ENCODE measurements at regions not wholly inside any gene's neighbourhood (a gene's known extent, or its start where the extent isn't known, plus 50 kb on each side); places are given as distances from the start of the nearest gene placed in this dataset.

DNA sequence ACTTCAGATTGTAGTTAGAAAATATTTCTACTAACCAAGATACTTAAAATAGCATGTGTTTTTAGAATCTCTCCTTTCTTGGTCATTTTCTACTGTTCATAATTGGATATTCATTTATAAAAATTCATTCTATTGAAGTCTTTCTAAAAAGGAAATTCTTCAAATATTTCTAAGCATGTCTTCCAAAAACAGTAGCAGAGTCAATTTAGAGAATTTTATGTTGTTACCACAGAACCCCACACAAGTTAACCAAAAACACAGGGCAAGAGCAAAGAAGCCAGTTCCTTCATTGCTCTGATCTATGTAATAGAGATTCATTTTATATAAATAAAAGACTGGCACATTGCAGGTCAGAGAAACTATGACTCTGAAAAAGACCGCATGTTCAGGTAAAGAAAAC, 345.1 kb upstream of the PITX2 start:
- DNase-seq = no peak

- DNase-seq = no peak
Observed at GRCh38 chr4:110970642-110971041, 347.8 kb upstream of the PITX2 start.

- no peak for DNase-seq
Observed at GRCh38 chr4:110975338-110975737, 352.5 kb upstream of the PITX2 start.

GRCh38 chr4:110977554-110977953, 354.7 kb upstream of the PITX2 start:
- DNase-seq = no peak

- DNase-seq = no peak
Observed at GRCh38 chr4:110978761-110979160, 355.9 kb upstream of the PITX2 start.

DNA sequence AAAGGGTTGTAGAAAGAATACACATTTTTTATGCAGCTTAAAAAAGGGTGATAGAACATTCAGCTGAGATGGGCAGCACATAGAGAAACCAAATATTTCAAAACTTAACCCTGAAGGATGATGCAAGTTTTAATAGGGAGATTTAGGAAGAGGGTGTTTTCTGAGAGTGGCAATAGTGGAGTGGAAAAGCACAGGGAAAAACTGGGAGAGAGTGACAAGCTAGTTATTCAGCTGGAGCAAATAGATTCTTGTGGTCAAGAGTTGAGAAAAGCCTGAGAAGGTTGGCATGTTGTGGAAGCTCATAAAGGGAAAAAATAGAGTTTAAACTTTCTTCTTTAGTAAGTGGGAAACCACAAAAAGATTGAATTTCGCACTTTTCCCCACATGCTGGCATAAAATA, 359.6 kb upstream of the PITX2 start:
- no peak for DNase-seq

DNA sequence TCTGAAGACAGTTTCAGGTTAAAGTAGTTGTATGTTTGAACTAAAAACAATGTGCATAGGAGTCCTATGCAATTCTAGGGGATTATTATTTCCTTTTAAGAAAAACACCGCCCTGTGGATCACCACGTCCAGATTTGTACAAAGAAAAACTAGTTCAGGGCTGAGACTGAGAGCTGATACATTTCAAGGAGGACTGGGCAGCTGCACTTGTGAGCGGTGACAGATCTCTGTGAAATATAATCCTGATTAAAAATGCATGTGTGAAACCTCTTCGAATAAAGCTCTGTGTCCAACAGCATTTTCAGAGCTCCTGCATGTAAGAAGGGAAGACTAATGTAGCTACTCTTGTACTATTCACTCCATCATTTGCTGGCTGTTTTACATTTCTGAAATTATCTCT, 365.8 kb upstream of the PITX2 start:
- DNase-seq = no peak

DNA sequence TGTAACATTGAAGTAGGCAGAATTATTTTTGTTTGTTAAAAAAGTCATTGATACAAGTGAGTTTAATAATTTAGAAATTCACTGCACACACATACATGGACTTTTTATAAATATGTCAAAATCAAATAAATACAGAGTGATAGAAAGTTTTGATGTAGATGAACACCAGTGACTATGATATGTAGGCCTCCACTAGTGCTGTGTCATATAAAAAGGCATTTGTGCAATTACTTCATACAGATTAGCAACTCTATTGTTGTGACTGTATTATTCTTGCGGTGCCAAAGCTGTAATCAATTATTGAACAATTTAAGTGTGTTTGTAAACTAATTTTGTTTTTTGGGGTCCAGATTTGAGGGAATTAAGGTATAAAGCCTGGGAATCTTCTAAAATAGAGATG, 366.2 kb upstream of the PITX2 start:
- DNase-seq = no peak

DNA sequence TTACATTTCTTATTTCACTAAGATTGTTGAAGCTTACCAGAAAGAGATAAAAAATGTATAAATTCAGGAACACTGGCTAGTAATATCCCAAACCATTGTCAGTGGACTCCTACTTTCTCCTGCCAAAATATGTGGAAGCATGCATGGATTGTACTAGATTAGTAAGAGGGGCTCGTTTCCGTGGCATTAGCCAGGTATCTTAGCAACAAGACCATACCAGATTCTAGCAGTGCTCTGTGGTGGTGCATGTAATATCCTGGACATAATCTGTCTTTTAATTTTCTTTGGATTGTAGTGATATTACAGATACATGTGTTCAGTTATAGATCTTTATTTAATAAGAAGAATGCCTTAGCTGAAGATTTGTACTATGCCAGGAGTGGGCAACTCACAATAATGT, 371.9 kb upstream of the PITX2 start:
- no peak for DNase-seq

DNA sequence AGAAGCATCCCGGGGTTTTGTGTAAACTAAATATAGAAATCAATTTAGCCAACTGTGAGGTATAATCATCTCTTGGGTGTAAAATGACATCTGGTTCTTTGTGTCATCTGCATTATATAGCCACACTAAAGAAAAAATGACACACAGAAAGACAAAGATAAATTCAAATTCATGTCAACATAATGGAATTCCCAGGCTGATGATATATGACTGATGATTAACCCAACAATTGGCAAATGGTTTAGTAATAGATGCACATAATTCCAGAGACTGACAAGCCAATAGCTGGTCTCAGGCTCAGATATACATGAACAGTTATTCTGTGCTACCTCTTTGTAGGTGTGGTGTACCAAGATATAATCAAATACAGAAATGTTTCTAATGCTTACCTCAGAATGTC, 375.4 kb upstream of the PITX2 start:
- DNase-seq = no peak

GRCh38 chr4:111011458-111011857, 388.6 kb upstream of the PITX2 start:
- no peak for DNase-seq

DNA sequence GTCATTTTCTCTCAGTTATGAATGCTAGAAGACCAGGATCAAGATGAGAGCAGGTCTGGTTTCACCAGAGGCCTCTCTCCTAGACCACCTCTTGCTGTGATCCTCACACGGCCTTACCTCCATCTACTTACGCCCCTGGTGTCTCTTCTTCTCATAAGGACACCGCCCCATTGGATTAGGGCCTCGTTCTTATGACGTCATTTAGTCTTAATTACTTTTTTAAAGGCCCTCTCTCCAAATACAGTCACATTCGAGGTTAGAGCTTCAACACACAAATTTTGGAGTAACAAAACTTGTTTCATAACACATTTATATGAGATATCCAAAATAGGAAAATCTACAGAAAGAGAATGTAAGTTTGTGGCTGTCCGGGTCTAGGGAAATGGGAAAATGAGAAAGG, 391.0 kb upstream of the PITX2 start:
- DNase-seq = no peak

GRCh38 chr4:111014537-111014936, 391.7 kb upstream of the PITX2 start:
- no peak for DNase-seq

DNA sequence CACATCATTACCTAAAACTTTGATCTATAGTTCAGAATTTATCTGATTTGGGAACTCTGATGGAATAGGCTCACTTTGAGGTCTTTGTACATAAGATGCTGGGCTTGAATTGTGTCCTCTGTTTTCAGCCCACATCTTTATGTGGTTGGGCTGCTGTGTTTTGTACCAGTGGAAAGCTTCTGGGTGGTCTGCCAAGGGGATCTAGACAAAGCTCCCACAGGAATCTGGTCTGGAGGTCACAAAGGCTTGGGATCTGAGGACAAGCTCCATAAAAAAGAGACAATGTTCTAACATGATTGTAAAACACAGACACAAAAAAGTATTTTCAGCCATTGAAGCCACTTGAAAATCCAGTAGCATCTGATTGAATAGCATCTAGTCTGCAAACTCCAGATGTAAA, 393.5 kb upstream of the PITX2 start:
- no peak for DNase-seq

GRCh38 chr4:111018216-111018615, 395.3 kb upstream of the PITX2 start:
- no peak for DNase-seq

DNA sequence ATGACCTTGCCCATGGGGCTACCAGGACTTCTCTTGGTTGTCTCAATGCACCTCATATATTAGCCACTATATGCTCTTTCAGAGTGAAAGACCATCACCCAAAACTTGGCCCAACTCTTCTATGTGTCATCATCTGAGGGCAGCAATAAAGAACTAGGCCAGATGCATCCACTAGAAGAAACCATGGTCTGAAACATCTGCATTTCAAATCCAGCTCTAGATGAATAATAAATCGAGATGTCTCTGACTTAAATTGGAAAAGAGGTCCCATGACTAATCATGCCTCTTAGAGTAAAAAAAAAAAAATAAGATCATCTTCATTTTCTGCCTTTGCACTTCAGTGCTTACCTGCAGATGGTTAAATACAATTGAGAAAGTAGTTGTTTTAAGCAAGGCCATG, 397.6 kb upstream of the PITX2 start:
- no peak for DNase-seq

DNA sequence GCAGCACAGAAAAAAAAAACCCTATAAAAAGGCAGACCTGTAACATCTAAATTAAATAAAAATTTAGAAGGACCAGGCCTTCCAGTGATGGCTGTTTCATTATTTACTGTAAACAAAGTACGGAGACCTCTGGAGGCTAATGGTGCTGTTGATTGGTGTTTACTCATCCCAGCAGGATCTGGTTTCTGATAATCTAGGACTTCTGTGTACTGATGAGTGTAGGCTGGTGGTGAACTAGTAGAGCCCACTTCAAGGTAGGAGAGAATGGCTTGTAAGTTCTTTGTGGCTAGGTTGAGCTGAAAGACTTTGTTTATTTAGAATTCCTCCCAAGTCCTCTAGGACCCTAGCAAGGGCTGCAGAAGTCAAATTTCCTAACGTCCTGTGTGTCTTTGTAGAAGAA, 398.1 kb upstream of the PITX2 start:
- DNase-seq = no peak

- no peak for DNase-seq
Observed at GRCh38 chr4:111022758-111023157, 399.9 kb upstream of the PITX2 start.

DNA sequence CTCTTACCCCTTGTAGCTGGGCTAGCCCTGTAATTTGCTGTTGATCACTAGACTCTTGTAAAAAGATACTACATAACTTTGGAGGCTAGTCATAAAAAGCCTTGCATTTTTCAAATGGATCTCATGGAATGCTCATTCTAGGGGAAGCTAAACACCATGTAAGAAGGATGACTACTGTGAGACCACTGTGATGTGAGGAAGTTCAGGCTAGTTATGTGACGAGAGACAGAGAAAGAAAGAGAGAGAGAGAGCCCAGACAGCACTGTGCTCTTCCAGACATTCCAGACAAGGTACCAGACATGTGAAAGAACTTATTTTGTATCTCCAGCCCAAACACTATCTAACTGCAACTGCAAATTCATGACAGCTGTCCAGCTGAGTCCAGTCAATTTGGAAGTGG, 404.6 kb upstream of the PITX2 start:
- DNase-seq = no peak

DNA sequence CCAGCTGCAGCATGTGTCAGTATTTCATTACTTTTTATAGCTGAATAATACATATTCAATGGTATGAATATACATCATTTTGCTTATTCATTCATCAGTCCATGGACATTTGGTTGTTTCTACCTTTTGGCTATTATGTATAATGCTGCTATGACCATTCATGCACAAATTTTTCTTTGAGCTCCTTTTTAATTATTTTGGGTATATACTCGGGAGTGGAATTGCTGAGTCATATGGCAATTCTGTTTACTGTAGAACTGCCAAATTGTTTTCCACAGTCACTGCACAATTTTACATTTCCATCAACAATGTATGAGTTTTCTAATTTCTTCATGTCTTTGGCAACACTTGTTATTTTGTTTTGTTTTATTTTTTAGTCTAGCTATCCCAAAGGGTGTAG, 405.9 kb upstream of the PITX2 start:
- no peak for DNase-seq

DNA sequence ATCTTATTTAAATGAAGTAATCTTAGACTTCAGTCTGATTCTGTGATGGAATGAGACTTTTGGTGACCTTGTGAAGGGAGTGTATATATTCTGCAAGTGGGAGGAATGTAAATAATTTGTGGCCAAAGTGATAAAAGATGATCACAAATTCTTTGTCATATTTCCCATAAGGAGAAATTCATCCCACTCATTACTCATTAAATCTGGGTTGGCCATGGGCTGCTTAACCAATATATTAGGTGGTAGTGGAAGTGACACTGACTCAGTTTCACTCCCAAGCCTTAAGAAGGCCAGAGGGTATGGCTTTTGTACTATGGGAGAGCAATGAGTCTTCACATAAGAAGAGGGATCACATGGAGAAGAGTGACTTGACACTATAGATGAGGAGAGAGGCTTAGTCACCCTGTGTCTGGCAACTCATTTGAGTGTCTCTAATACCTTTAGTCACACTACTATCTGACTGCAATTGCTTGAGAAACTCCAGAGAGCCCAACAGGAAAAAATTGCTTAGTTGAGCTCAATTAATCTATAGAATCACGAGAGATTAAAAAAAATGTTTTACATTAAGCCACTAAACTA, 408.2 kb upstream of the PITX2 start:
- DNase-seq = no peak

DNA sequence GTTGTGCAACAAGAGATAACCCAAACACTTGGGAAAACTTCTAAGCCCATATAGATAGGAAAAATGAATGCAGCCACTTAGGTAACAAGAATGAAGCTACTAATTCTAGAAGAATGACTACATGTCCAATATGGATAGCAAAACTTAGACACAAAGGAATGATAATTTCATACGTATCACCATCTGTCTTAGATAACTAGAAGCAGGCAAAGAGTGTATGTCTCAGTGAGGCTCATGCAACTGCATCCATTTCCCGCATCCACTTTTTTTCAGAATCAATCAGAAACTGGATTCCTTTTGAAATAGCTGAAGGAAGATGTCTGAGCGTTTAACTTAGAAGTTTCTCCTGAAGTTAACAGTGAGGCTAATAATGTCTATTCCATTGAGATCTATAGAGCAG, 408.7 kb upstream of the PITX2 start:
- no peak for DNase-seq

GRCh38 chr4:111037591-111038360, 414.9 kb upstream of the PITX2 start:
- DNase-seq = no peak

GRCh38 chr4:111040904-111041303, 418.0 kb upstream of the PITX2 start:
- no peak for DNase-seq

DNA sequence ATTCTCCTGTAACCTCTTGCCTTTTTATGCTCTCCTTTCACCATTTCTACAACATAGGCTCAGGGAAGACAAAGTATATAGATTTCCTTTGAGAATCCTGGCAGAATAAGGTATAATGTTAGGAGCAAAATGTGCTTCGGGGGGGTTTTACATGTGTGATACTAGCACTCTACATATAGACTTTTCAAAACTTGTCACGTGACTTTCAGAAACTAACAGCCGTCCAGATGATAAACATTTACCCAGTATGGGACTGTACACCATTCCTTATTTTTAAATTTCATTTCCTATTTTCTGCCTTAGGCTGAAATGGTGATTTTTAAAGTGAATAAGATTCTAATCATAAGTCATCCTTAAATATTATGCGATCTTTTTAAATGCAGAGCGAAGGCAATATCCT, 420.4 kb upstream of the PITX2 start:
- no peak for DNase-seq
